Prostate gland (tissue), 2 donors: ENCODE measurements at regions not wholly inside any gene's neighbourhood (a gene's known extent, or its start where the extent isn't known, plus 50 kb on each side); places are given as distances from the start of the nearest gene placed in this dataset.

Experiments
- DNase-seq: peaks from one replicate; pipeline ENCODE4 v3.0.0-alpha.2; 2019; ENCODE audit warnings: low spot score
- H3K27ac ChIP-seq, 2 donors: fragments of 200-600 bp; sonication (generic); 2 replicates each; pipeline ENCODE4 v1.5.1; 2017 to 2019
- H3K27me3 ChIP-seq: fragments of 200-600 bp; sonication (generic); replicated peaks from 2 replicates; pipeline ENCODE4 v1.5.1; 2019; ENCODE audit not compliant: insufficient read depth
- H3K36me3 ChIP-seq, 2 donors: fragments of 200-600 bp; sonication (generic); 1 replicate in 1 of 2; 2 replicates in 1 of 2; pipeline versions ENCODE4 v1.5.1 to v1.8.1; 2017 to 2019
- H3K4me1 ChIP-seq: fragments of 200-600 bp; sonication (generic); replicated peaks from 2 replicates; pipeline ENCODE4 v1.5.1; 2019
- H3K4me3 ChIP-seq, 2 donors: fragments of 200-600 bp; sonication (generic); 2 replicates each; pipeline ENCODE4 v1.5.1; 2017 to 2019
- H3K9me3 ChIP-seq: fragments of 200-600 bp; sonication (generic); 2 replicates; pipeline ENCODE4 v1.5.1; 2017
- CTCF ChIP-seq, 4 experiments: fragments of 200-600 bp in 2 of 4; fragments of 450-650 bp in 2 of 4; sonication (generic) in 2 of 4; IDR thresholded peaks; 1 replicate in 3 of 4; 2 replicates in 1 of 4; pipeline ENCODE4 v1.5.1; 2016 to 2019; ENCODE audit warnings: antibody characterized with exemption in 4 of 4, mild to moderate bottlenecking in 2 of 4, moderate library complexity in 2 of 4
- POLR2A ChIP-seq: fragments of 450-650 bp; IDR thresholded peaks from one replicate; pipeline ENCODE4 v1.6.1; 2016; ENCODE audit warnings: antibody characterized with exemption, mild to moderate bottlenecking
- POLR2AphosphoS5 ChIP-seq: sonication (generic); formaldehyde crosslinking; IDR thresholded peaks from one replicate; pipeline ENCODE4 v1.6.1; 2017; ENCODE audit warnings: antibody characterized with exemption
- WGBS: methylation state at CpG from one replicate; pipeline ENCODE4 v1.1.5; 2018; 5-methylcytosine and 5-hydroxymethylcytosine counted together
- intact Hi-C: fragments of 100-400 bp; cut with DNase I; formaldehyde crosslinking; loops from one replicate; pipeline ENCODE4 v1.14.2; 2022

- intact Hi-C loops: no loop called here
- no peak for DNase-seq
- H3K4me3 ChIP-seq: no peak overlapping the region
- no peaks in the 10 kb centered on the region for H3K36me3 ChIP-seq
- no peaks in the 10 kb centered on the region for H3K27me3 ChIP-seq
- no peak overlapping the region for H3K27ac ChIP-seq
- H3K9me3 ChIP-seq: no peaks in the 10 kb centered on the region
- TF ChIP-seq CTCF (IDR thresholded peaks at IDR 0.05): no peak
- no peak for TF ChIP-seq POLR2AphosphoS5
- TF ChIP-seq POLR2A: no peak
- H3K4me1 ChIP-seq: no peaks in the 10 kb centered on the region
These were observed 57.9 kb upstream of the CXCR4 start for GRCh38 chr2:136175868-136176267.

- TF ChIP-seq POLR2AphosphoS5 (no peak), POLR2A (no peak), CTCF (IDR thresholded peaks at IDR 0.05) (no peak)
- 95% methylated on average over 5 of the region's 5 CpGs for WGBS
These were observed 57.5 kb upstream of the CXCR4 start for GRCh38 chr2:136175466-136175865.

GRCh38 chr2:136173126-136173525 lies 55.2 kb upstream of the CXCR4 start:
- H3K9me3 ChIP-seq: no peaks in the 10 kb centered on the region
- H3K36me3 ChIP-seq: no peaks in the 10 kb centered on the region
- H3K4me3 ChIP-seq: no peak overlapping the region
- no peak for DNase-seq
- no peaks in the 10 kb centered on the region for H3K4me1 ChIP-seq
- H3K27me3 ChIP-seq: no peaks in the 10 kb centered on the region
- no peak overlapping the region for H3K27ac ChIP-seq
- intact Hi-C loops: no loop called here
- WGBS: 52% methylated on average over 1 of the region's 1 CpG
- TF ChIP-seq CTCF (IDR thresholded peaks at IDR 0.05): no peak
- TF ChIP-seq POLR2AphosphoS5: no peak

More at GRCh38 chr2:136175466-136175865, 57.5 kb upstream of the CXCR4 start:
- H3K36me3 ChIP-seq: no peaks in the 10 kb centered on the region
- H3K27ac ChIP-seq: no peak overlapping the region
- DNase-seq: no peak
- H3K9me3 ChIP-seq: no peaks in the 10 kb centered on the region
- H3K27me3 ChIP-seq: no peaks in the 10 kb centered on the region
- no peaks in the 10 kb centered on the region for H3K4me1 ChIP-seq
- H3K4me3 ChIP-seq: no peak overlapping the region
- intact Hi-C loops: no loop called here

GRCh38 chr2:136171223-136171622 lies 53.3 kb upstream of the CXCR4 start:
- intact Hi-C loops: no loop called here
- Histone ChIP-seq H3K4me1 (no peaks in the 10 kb centered on the region), H3K9me3 (no peaks in the 10 kb centered on the region), H3K27me3 (no peaks in the 10 kb centered on the region), H3K4me3 (no peak overlapping the region), H3K27ac (no peak overlapping the region), H3K36me3 (no peaks in the 10 kb centered on the region)
- WGBS: 96% methylated on average over 4 of the region's 4 CpGs
- TF ChIP-seq POLR2A: no peak
- no peak for DNase-seq

GRCh38 chr2:136168720-136169119 lies 50.8 kb upstream of the CXCR4 start:
- 44% methylated on average over 5 of the region's 5 CpGs for WGBS
- Histone ChIP-seq H3K9me3 (no peaks in the 10 kb centered on the region), H3K36me3 (no peaks in the 10 kb centered on the region), H3K4me3 (no peak overlapping the region), H3K27ac (no peak overlapping the region), H3K4me1 (no peaks in the 10 kb centered on the region), H3K27me3 (no peaks in the 10 kb centered on the region)
- intact Hi-C loops: no loop called here
- no peak for DNase-seq
- no peak for TF ChIP-seq CTCF (IDR thresholded peaks at IDR 0.05)
- TF ChIP-seq POLR2AphosphoS5: no peak
- no peak for TF ChIP-seq POLR2A
